ENCODE measurements at regions not wholly inside any gene's neighbourhood (a gene's known extent, or its start where the extent isn't known, plus 50 kb on each side); places are given as distances from the start of the nearest gene placed in this dataset.

GRCh38 chr1:147078606-147079399 lies 93.5 kb downstream of the PRKAB2 start:
- no peaks in the 10 kb centered on the region for H3K79me2 ChIP-seq (ENCODE audit: insufficient read depth)
- no peak overlapping the region for H3K4me3 ChIP-seq (ENCODE audit: low read depth in 2 of 2, low read length in 1 of 2)
- peaks cover 52% of the 10 kb centered on the region for H3K27me3 ChIP-seq (ENCODE audit: insufficient read depth)
- no peaks in the 10 kb centered on the region for H3K9me2 ChIP-seq
- 60% methylated on average over 52 of the region's 52 CpGs for WGBS (ENCODE audit: low lambda C conversion rate)
- ChIA-PET CTCF (no interaction called here), POLR2A (no interaction called here)
- peaks cover 7% of the 10 kb centered on the region for H3F3A ChIP-seq (replicated peaks; ENCODE audit: insufficient read depth)
- no peaks in the 10 kb centered on the region for H4K20me1 ChIP-seq (ENCODE audit: insufficient read depth)
- TF ChIP-seq PBX3 (IDR thresholded peaks at IDR 0.05) = no peak
- no peak for TF ChIP-seq MEF2A (IDR thresholded peaks at IDR 0.05; ENCODE audit: borderline replicate concordance, low read depth)
- TF ChIP-seq ZBTB33 (IDR thresholded peaks at IDR 0.05; ENCODE audit: borderline replicate concordance, low read depth) = no peak
- no peak for TF ChIP-seq FOSL2 (IDR thresholded peaks at IDR 0.05; ENCODE audit: borderline replicate concordance, low read depth)
- TF ChIP-seq MXI1 (IDR thresholded peaks at IDR 0.05; ENCODE audit: low read depth, low read length) = no peak
- TF ChIP-seq RFX5 (IDR thresholded peaks at IDR 0.05; ENCODE audit: low read length) = no peak
- TF ChIP-seq IRF3 (IDR thresholded peaks at IDR 0.05; ENCODE audit: low read depth, low read length) = no peak
- no peak for TF ChIP-seq NRF1 (IDR thresholded peaks at IDR 0.05; ENCODE audit: low read depth, low read length)
- no peak for TF ChIP-seq CHD2 (IDR thresholded peaks at IDR 0.05; ENCODE audit: low read length, partially characterized antibody)
- TF ChIP-seq TCF12 (IDR thresholded peaks at IDR 0.05) = no peak
- no peak for TF ChIP-seq SMC3 (IDR thresholded peaks at IDR 0.05; ENCODE audit: low read depth, low read length)
- no peak for TF ChIP-seq EZH2phosphoT487 (IDR thresholded peaks at IDR 0.05; ENCODE audit: borderline replicate concordance, low read depth)
- TF ChIP-seq FOXM1 (IDR thresholded peaks at IDR 0.05; ENCODE audit: low read depth) = no peak
- TF ChIP-seq RAD21 (IDR thresholded peaks at IDR 0.05; ENCODE audit: low read length) = no peak
- TF ChIP-seq GABPA (IDR thresholded peaks at IDR 0.05; ENCODE audit: low read depth) = no peak
- TF ChIP-seq NFIC (IDR thresholded peaks at IDR 0.05; ENCODE audit: borderline replicate concordance) = no peak
- TF ChIP-seq USF2 (IDR thresholded peaks at IDR 0.05; ENCODE audit: borderline replicate concordance, low read depth, low read length) = no peak
- H2AFZ ChIP-seq (ENCODE audit: low read depth) = no peak overlapping the region
- no peak overlapping the region for H3K9ac ChIP-seq
- H3K4me2 ChIP-seq = no peak overlapping the region
- no peaks in the 10 kb centered on the region for H3K9me3 ChIP-seq
- DNase-seq = no peak
- no peak overlapping the region for H3K27ac ChIP-seq (ENCODE audit: low read depth in 2 of 2, low read length in 1 of 2)
- H3K36me3 ChIP-seq (replicated peaks in 1 of 2; ENCODE audit: control insufficient read depth in 1 of 2, insufficient read depth in 2 of 2, low read length in 1 of 2) = no peaks in the 10 kb centered on the region
- peaks cover 0 to under 1% of the 10 kb centered on the region in 2 experiments; a peak in 1 of 4 replicates for H3K4me1 ChIP-seq (ENCODE audit: control insufficient read depth in 1 of 2, insufficient read depth in 2 of 2, low read depth in 1 of 2, low read length in 1 of 2)

Measured in SK-N-SH (cell line).